NK-92 treated with Interleukin-12 subunit alpha and Interleukin-12 subunit beta, amount 100 ng/mL, for 24 hours (cell line): ENCODE measurements at regions not wholly inside any gene's neighbourhood (a gene's known extent, or its start where the extent isn't known, plus 50 kb on each side); places are given as distances from the start of the nearest gene placed in this dataset.

Experiments
- DNase-seq: peaks from one replicate; lab custom pipeline; 2025; lab: John Stamatoyannopoulos, UW

GRCh38 chr15:46646490-46646889 lies 1011.7 kb downstream of the SQOR start:
- no peak for DNase-seq

GRCh38 chr15:46647046-46647445 lies 1012.2 kb downstream of the SQOR start:
- DNase-seq = no peak

- DNase-seq = no peak
These were observed 1017.4 kb downstream of the SQOR start for GRCh38 chr15:46652266-46652665.

GRCh38 chr15:46654993-46655392 lies 1020.2 kb downstream of the SQOR start:
- no peak for DNase-seq

- DNase-seq = no peak
These were observed 1025.4 kb downstream of the SQOR start for GRCh38 chr15:46660096-46660842.

- DNase-seq = no peak
These were observed 1035.4 kb downstream of the SQOR start for GRCh38 chr15:46670258-46670657.

GRCh38 chr15:46671336-46671735 lies 1036.5 kb downstream of the SQOR start:
- no peak for DNase-seq

- no peak for DNase-seq
These were observed 1037.2 kb downstream of the SQOR start for GRCh38 chr15:46672041-46672440.

GRCh38 chr15:46676233-46677206 lies 1040.8 kb upstream of the SEMA6D start:
- no peak for DNase-seq

GRCh38 chr15:46677491-46677890 lies 1039.8 kb upstream of the SEMA6D start:
- DNase-seq = no peak

GRCh38 chr15:46681901-46682300 lies 1035.4 kb upstream of the SEMA6D start:
- DNase-seq = no peak

- DNase-seq = no peak
These were observed 1034.1 kb upstream of the SEMA6D start for GRCh38 chr15:46682969-46683791.

- no peak for DNase-seq
These were observed 1032.2 kb upstream of the SEMA6D start for GRCh38 chr15:46685096-46685495.

- DNase-seq = no peak
These were observed 1031.6 kb upstream of the SEMA6D start for GRCh38 chr15:46685681-46686080.

GRCh38 chr15:46696281-46696680 lies 1021.0 kb upstream of the SEMA6D start:
- no peak for DNase-seq

- no peak for DNase-seq
These were observed 1016.0 kb upstream of the SEMA6D start for GRCh38 chr15:46701346-46701745.

GRCh38 chr15:46701896-46702295 lies 1015.4 kb upstream of the SEMA6D start:
- no peak for DNase-seq

GRCh38 chr15:46703020-46703861 lies 1014.1 kb upstream of the SEMA6D start:
- no peak for DNase-seq

- DNase-seq = no peak
These were observed 1013.3 kb upstream of the SEMA6D start for GRCh38 chr15:46703871-46704637.

GRCh38 chr15:46707452-46707851 lies 1009.9 kb upstream of the SEMA6D start:
- DNase-seq = no peak
